ENCODE measurements at regions not wholly inside any gene's neighbourhood (a gene's known extent, or its start where the extent isn't known, plus 50 kb on each side); places are given as distances from the start of the nearest gene placed in this dataset.

DNA sequence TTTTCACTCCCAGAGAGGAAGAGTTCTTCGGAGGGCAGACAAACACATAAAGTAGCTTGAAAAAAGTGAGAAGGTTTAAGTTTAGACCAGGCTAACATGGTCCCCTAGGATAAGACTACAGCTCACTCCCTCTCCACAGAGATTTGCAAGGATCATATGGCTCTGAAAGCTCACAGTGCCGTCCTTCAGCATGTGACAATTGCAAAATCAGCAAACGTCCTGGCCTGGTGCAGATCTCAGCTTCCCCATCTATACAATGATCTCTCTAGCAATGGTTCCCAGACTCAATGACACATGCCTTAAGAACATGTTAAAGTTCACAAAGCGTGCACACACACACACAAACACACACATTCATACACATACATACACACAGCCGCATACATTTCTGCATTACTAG, 327.6 kb downstream of the ACTL7B start:
- no peak overlapping the region for H3K9ac ChIP-seq

DNA sequence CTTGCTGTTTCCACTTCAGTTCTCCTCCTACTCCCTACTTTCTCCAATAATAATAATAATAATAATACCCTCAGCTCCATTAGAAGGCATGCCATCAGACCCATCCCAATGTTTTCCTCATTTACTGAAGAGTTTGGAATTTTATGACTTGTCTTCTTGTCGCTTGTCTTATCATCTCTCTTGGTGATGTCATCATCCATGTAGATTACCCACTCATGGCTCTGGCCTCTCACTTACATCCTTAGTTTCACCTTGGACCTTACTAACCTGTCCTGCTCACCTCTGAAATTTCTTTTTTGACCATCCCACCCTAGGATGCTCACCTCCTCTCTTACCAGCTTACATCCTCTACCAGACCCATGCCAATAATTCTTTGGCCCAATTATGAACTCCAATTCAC, 329.3 kb downstream of the ACTL7B start:
- no peak overlapping the region for H3K27ac ChIP-seq
- H2AFZ ChIP-seq (ENCODE audit: low read depth): no peak overlapping the region
- H3K79me2 ChIP-seq (ENCODE audit: insufficient read depth, low read depth): no peaks in the 10 kb centered on the region
- no peaks in the 10 kb centered on the region for H3K4me1 ChIP-seq (ENCODE audit: low read depth, poor library complexity, severe bottlenecking)
- no peaks in the 10 kb centered on the region for H3K27me3 ChIP-seq (ENCODE audit: insufficient read depth, low read depth)
- no peak overlapping the region for H3K4me3 ChIP-seq (IDR thresholded peaks at IDR 0.05; ENCODE audit: insufficient read depth, low read depth, low read length)
- TF ChIP-seq, protein P1, sequence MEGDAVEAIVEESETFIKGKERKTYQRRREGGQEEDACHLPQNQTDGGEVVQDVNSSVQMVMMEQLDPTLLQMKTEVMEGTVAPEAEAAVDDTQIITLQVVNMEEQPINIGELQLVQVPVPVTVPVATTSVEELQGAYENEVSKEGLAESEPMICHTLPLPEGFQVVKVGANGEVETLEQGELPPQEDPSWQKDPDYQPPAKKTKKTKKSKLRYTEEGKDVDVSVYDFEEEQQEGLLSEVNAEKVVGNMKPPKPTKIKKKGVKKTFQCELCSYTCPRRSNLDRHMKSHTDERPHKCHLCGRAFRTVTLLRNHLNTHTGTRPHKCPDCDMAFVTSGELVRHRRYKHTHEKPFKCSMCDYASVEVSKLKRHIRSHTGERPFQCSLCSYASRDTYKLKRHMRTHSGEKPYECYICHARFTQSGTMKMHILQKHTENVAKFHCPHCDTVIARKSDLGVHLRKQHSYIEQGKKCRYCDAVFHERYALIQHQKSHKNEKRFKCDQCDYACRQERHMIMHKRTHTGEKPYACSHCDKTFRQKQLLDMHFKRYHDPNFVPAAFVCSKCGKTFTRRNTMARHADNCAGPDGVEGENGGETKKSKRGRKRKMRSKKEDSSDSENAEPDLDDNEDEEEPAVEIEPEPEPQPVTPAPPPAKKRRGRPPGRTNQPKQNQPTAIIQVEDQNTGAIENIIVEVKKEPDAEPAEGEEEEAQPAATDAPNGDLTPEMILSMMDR (conservative IDR thresholded peaks at IDR 0.05; ENCODE audit: low read depth, low read length): no peak
- no peaks in the 10 kb centered on the region for H3K36me3 ChIP-seq (ENCODE audit: insufficient read depth)
- H3K9ac ChIP-seq: no peak overlapping the region
- no peak overlapping the region for H3K4me2 ChIP-seq
- H4K20me1 ChIP-seq (ENCODE audit: insufficient read depth): no peaks in the 10 kb centered on the region

More for the DNA sequence above, 327.6 kb downstream of the ACTL7B start:
- H2AFZ ChIP-seq (ENCODE audit: low read depth): no peak overlapping the region
- H3K36me3 ChIP-seq (ENCODE audit: insufficient read depth): no peaks in the 10 kb centered on the region
- no peak overlapping the region for H3K27ac ChIP-seq
- TF ChIP-seq, protein P1 (conservative IDR thresholded peaks at IDR 0.05; ENCODE audit: low read depth, low read length): no peak
- no peaks in the 10 kb centered on the region for H3K4me1 ChIP-seq (ENCODE audit: low read depth, poor library complexity, severe bottlenecking)
- H3K79me2 ChIP-seq (ENCODE audit: insufficient read depth, low read depth): no peaks in the 10 kb centered on the region
- no peaks in the 10 kb centered on the region for H3K27me3 ChIP-seq (ENCODE audit: insufficient read depth, low read depth)
- no peak overlapping the region for H3K4me3 ChIP-seq (IDR thresholded peaks at IDR 0.05; ENCODE audit: insufficient read depth, low read depth, low read length)
- H3K4me2 ChIP-seq: no peak overlapping the region
- no peaks in the 10 kb centered on the region for H4K20me1 ChIP-seq (ENCODE audit: insufficient read depth)

DNA sequence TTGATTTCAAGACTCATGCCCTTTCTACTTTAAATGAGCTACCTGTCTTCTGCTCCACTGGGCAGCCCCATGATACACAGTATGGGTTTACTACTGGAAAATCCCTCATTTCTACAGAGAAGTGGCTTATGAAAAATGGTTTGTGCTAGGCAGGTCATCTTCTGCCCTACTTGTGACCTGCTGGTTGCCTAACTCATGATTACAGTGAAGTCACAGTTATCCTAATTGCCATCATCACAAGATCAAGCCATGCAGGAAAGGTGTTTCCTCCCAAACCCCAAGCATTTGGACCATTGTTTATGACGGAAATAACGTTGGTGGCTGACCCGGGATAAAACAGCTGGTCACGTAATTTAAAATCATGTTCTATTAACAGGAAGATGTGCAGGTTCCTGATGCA, 330.6 kb downstream of the ACTL7B start:
- Histone ChIP-seq H3K36me3 (ENCODE audit: insufficient read depth) (no peaks in the 10 kb centered on the region), H3K79me2 (ENCODE audit: insufficient read depth, low read depth) (no peaks in the 10 kb centered on the region), H3K4me3 (IDR thresholded peaks at IDR 0.05; ENCODE audit: insufficient read depth, low read depth, low read length) (no peak overlapping the region), H2AFZ (ENCODE audit: low read depth) (no peak overlapping the region), H3K4me1 (ENCODE audit: low read depth, poor library complexity, severe bottlenecking) (no peaks in the 10 kb centered on the region), H3K4me2 (no peak overlapping the region), H4K20me1 (ENCODE audit: insufficient read depth) (no peaks in the 10 kb centered on the region), H3K27me3 (ENCODE audit: insufficient read depth, low read depth) (no peaks in the 10 kb centered on the region), H3K27ac (no peak overlapping the region), H3K9ac (no peak overlapping the region)
- TF ChIP-seq, protein P1 (conservative IDR thresholded peaks at IDR 0.05; ENCODE audit: low read depth, low read length): no peak

DNA sequence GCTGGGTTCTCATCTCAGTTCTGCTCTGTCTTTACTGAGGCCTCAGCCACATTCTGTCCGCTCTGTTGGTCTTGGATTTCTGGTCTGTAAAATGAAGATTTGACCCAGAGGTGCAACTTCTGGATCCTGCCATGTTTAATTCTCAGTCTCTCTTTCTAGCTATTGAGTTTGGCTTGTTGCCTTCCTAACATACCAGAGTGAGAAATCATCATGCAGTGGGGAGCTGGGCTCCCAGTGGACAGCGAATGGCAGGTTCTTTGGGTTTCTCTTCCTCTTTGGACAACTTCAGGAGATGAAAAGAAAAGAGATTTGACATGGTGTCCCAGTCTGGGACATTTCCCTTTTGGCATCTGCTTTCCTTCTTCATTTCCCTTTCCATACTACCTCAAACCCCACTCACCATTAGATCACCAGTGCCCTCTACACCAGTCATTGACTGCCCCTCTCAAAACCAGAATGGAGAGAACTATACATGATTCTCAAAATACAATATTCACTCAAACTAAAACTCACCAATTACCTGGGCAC, 334.7 kb downstream of the ACTL7B start:
- Histone ChIP-seq H3K9ac (no peak overlapping the region), H3K27me3 (ENCODE audit: insufficient read depth, low read depth) (no peaks in the 10 kb centered on the region), H3K27ac (no peak overlapping the region), H3K4me3 (IDR thresholded peaks at IDR 0.05; ENCODE audit: insufficient read depth, low read depth, low read length) (no peak overlapping the region), H4K20me1 (ENCODE audit: insufficient read depth) (no peaks in the 10 kb centered on the region), H3K79me2 (ENCODE audit: insufficient read depth, low read depth) (no peaks in the 10 kb centered on the region), H2AFZ (ENCODE audit: low read depth) (no peak overlapping the region), H3K4me2 (no peak overlapping the region), H3K4me1 (ENCODE audit: low read depth, poor library complexity, severe bottlenecking) (no peaks in the 10 kb centered on the region), H3K36me3 (ENCODE audit: insufficient read depth) (no peaks in the 10 kb centered on the region)
- TF ChIP-seq, protein P1 (conservative IDR thresholded peaks at IDR 0.05; ENCODE audit: low read depth, low read length): no peak

Measured in KMS-11 (cell line).